ENCODE measurements at regions not wholly inside any gene's neighbourhood (a gene's known extent, or its start where the extent isn't known, plus 50 kb on each side); places are given as distances from the start of the nearest gene placed in this dataset.

DNA sequence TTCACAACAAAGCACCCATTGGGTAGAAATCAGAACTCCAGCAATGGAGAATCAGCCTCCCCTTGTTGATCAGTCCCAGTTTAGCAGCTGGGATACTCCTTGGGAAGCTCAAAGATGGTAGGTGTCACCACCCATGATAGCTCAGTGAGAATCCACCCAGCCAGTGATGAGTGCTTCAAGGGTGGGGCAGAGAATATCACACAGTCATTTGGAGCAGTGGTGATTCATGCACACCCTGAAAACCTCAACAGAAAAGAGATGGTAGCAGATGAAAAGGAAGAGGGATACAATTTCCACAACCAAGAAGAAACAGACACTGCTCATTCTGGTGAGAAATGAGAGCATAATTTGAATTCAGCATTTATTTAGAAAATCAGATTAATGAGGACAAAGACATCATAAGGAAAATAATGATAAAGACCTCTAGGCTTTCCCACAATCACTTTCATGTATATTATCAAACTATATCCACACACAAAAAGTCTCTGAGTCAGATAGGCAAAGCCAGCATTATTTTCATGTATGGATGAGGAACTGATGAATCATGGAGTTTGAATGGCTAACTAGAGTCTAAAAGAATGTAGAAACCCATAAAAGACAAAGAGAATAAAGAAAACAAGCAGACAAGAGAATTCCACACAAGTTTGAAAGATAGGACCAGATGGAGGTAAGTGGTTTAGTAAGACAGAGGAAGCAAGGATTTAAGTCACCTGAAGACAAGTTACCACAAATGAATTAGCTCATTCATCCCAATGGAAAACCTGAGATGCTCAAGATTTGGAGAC is 82.9 kb downstream of the FEM1C start:
- Histone ChIP-seq H3K27me3 (ENCODE audit: control insufficient read depth in 1 of 2, insufficient read depth in 2 of 2, low read length in 2 of 2) (no peaks in the 10 kb centered on the region), H2AFZ (ENCODE audit: low read length) (no peak overlapping the region), H3K4me2 (ENCODE audit: low read depth, low read length) (no peak overlapping the region), H3K27ac (ENCODE audit: extremely low read length, insufficient read depth, low read length) (no peak overlapping the region), H4K20me1 (ENCODE audit: insufficient read depth, low read length) (no peaks in the 10 kb centered on the region), H3K9ac (ENCODE audit: insufficient read depth, low read depth, low read length) (no peak overlapping the region), H3K36me3 (replicated peaks in 1 of 2; ENCODE audit: control insufficient read depth in 1 of 2, insufficient read depth in 2 of 2, low read length in 2 of 2) (no peaks in the 10 kb centered on the region), H3K79me2 (ENCODE audit: insufficient read depth, low read length) (no peaks in the 10 kb centered on the region), H3K9me3 (ENCODE audit: low read length) (no peaks in the 10 kb centered on the region), H3K4me1 (ENCODE audit: insufficient read depth, low read length) (no peaks in the 10 kb centered on the region), H3K4me3 (replicated peaks in 1 of 3; ENCODE audit: insufficient read depth in 1 of 3, low read depth in 2 of 3, low read length in 3 of 3) (no peak overlapping the region)
- no peak for FAIRE-seq
- no peak for ATAC-seq
- ChIA-PET CTCF (ENCODE audit: low intra/inter-chr PET ratio, low total read pairs) (no interaction called here), POLR2A (no interaction called here)
- no TSS peak for BruUV-seq (replicated peaks)
- no peak for TF ChIP-seq NKX3-1 (CRISPR knock-in tag; IDR thresholded peaks at IDR 0.05)
- TF ChIP-seq GLI4 (CRISPR knock-in tag; IDR thresholded peaks at IDR 0.05; ENCODE audit: borderline replicate concordance), result no peak
- TF ChIP-seq ZNF644 (CRISPR knock-in tag; IDR thresholded peaks at IDR 0.05; ENCODE audit: low read depth), result no peak
- no peak for TF ChIP-seq XBP1 (CRISPR knock-in tag; IDR thresholded peaks at IDR 0.05)
- no peak for TF ChIP-seq KDM4B (CRISPR knock-in tag; IDR thresholded peaks at IDR 0.05)
- no peak for TF ChIP-seq ZNF180 (CRISPR knock-in tag; IDR thresholded peaks at IDR 0.05; ENCODE audit: borderline replicate concordance, low read depth)
- no peak for TF ChIP-seq ZNF558 (CRISPR knock-in tag; IDR thresholded peaks at IDR 0.05; ENCODE audit: borderline replicate concordance)
- no peak for TF ChIP-seq PAWR (CRISPR knock-in tag; IDR thresholded peaks at IDR 0.05; ENCODE audit: borderline replicate concordance)
- TF ChIP-seq, protein P1, sequence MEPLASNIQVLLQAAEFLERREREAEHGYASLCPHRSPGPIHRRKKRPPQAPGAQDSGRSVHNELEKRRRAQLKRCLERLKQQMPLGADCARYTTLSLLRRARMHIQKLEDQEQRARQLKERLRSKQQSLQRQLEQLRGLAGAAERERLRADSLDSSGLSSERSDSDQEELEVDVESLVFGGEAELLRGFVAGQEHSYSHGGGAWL (CRISPR knock-in tag; IDR thresholded peaks at IDR 0.05), result no peak
- no peak for TF ChIP-seq FOSL1 (CRISPR knock-in tag; IDR thresholded peaks at IDR 0.05; ENCODE audit: borderline replicate concordance)
- no peak for TF ChIP-seq PBX2 (CRISPR knock-in tag; IDR thresholded peaks at IDR 0.05)
- no peak for DNase-seq (ENCODE audit: low spot score)
- in situ Hi-C loops (cut with HindIII; ENCODE audit: extremely low pct_ligation_motif_present, low pct_unique_long_range_greater_than_20kb) (no loop called here), intact Hi-C loops (cut with micrococcal nuclease; ENCODE audit: unreplicated experiment) (no loop called here)
